Chondrocyte (in vitro differentiated cells): ENCODE measurements at regions not wholly inside any gene's neighbourhood (a gene's known extent, or its start where the extent isn't known, plus 50 kb on each side); places are given as distances from the start of the nearest gene placed in this dataset.
A peak's percentile ranks its signal among the peaks of the same experiment; 100 is the strongest.

Source experiments
- DNase-seq: peaks from one replicate; pipeline ENCODE4 v3.0.0; 2021; ENCODE audit warnings: mixed read lengths, low spot score
- H3K27ac Mint-ChIP-seq: one replicate; pipeline ENCODE4 v1.8.0; 2021; ENCODE audit warnings: mild to moderate bottlenecking, moderate library complexity, mixed read lengths; ENCODE audit not compliant: unreplicated experiment
- H3K27me3 Mint-ChIP-seq: 2 replicates; pipeline ENCODE4 v1.8.0; 2021; ENCODE audit warnings: low read depth, mixed read lengths
- H3K36me3 Mint-ChIP-seq: 2 replicates; pipeline ENCODE4 v1.8.0; 2021; ENCODE audit warnings: low read depth, mixed read lengths
- H3K4me1 Mint-ChIP-seq: 2 replicates; pipeline ENCODE4 v1.8.0; 2021; ENCODE audit warnings: low read depth, mild to moderate bottlenecking, mixed read lengths
- H3K4me3 Mint-ChIP-seq: one replicate; pipeline ENCODE4 v1.8.0; 2021; ENCODE audit warnings: mild to moderate bottlenecking, moderate library complexity, mixed read lengths; ENCODE audit not compliant: unreplicated experiment
- H3K9me3 Mint-ChIP-seq: 2 replicates; pipeline ENCODE4 v1.8.0; 2021; ENCODE audit warnings: low read depth, mixed read lengths
- TF ChIP-seq, protein P1 (sequence below): fragments of 200-600 bp; sonication (generic); IDR thresholded peaks from 2 replicates; pipeline ENCODE4 v1.5.0; 2021; ENCODE audit warnings: antibody characterized with exemption, mild to moderate bottlenecking, moderate library complexity

DNA sequence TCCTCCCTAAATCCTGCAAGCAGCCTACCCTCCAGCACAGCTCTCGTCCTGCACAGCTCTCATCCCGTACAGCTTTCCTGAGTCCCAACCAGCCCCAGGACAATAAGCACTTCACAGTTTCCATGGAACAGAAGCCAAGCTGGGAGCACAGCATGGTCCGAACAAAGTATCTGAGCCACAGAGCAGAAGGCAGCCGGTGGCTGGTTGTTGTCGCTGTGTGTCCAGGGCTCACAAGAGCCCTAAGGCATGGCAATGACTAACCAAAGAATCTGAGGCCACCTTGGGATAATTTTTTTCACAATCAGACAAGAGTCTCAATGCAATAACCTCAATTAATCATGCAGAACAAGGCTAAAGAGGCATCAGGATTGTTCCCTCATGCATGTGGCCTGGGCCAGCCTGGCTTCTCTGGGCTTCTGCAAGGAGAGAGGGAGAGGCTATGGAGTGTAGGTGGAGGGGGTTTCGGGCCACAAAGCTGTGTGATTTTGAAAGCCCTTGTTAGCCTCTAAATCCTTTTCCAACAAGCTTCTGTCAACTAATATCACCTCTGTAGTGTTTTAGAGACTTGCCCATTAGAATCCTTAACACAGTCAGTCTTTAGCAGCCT is 323.4 kb downstream of the PIK3R1 start:
- no peaks in the 10 kb centered on the region for H3K9me3 Mint-ChIP-seq
- TF ChIP-seq, protein P1, sequence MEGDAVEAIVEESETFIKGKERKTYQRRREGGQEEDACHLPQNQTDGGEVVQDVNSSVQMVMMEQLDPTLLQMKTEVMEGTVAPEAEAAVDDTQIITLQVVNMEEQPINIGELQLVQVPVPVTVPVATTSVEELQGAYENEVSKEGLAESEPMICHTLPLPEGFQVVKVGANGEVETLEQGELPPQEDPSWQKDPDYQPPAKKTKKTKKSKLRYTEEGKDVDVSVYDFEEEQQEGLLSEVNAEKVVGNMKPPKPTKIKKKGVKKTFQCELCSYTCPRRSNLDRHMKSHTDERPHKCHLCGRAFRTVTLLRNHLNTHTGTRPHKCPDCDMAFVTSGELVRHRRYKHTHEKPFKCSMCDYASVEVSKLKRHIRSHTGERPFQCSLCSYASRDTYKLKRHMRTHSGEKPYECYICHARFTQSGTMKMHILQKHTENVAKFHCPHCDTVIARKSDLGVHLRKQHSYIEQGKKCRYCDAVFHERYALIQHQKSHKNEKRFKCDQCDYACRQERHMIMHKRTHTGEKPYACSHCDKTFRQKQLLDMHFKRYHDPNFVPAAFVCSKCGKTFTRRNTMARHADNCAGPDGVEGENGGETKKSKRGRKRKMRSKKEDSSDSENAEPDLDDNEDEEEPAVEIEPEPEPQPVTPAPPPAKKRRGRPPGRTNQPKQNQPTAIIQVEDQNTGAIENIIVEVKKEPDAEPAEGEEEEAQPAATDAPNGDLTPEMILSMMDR, result no peak
- no peaks in the 10 kb centered on the region for H3K27me3 Mint-ChIP-seq
- no peak for DNase-seq
- H3K36me3 Mint-ChIP-seq, result no peaks in the 10 kb centered on the region
- H3K27ac Mint-ChIP-seq, result no peak overlapping the region
- peaks cover 61% of the 10 kb centered on the region for H3K4me1 Mint-ChIP-seq
- H3K4me3 Mint-ChIP-seq, result no peak overlapping the region

DNA sequence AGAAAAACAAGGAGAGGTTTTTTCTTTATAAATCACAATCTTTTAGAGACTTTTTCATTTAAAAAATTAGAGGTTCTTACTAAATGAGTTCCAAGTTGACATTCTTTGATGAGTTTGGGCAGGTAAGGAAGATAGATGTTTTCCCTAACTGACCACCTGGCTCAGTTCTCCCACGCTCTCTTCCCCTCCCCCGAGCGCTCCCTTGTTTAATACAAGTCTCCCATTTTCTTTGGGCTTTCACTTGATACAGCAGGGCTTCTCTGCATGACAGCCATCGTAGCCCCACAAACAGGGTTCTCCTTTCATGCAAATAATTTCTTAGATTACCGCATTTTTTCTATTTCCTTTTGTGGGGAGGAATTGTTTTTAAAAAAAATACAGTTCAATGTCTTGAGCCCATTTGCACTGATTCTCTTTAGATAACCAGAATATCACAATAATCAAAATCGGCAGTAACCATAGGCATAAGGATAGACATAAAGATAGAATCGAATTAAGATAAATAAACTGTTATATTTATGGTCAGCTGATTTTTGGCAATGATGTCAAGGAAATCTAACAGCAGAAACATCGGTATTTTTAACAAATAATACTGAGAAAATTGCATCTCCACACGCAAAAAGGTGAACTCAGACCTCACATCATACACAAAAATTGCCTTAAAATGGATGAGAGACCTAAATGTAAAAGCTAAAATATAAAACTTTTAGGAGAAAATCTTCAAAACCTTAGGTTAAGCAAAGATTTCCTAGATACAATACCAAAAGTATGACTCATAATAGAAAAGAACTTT is 325.4 kb downstream of the PIK3R1 start:
- Mint-ChIP-seq H3K4me1 (peaks cover 62% of the 10 kb centered on the region), H3K9me3 (no peaks in the 10 kb centered on the region), H3K36me3 (no peaks in the 10 kb centered on the region)

DNA sequence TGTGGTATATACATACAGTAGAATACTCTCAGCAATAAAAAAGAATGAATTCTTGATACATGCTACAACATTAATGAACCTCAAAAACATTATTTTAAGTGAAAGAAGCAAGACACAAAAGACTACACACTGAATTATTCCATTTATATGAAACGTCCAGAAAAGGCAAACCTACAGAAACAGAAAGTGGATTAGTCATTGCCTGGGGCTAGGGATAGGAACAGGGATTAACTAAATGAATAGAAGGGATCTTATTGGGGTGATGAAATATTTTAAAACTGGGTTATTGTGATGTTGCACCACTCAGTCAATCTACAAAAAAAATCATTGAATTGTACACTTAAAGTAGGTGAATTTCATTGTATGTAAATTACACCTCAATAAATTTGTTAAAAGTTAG is 326.7 kb downstream of the PIK3R1 start:
- no peak overlapping the region for H3K4me3 Mint-ChIP-seq
- H3K36me3 Mint-ChIP-seq, result no peaks in the 10 kb centered on the region
- H3K4me1 Mint-ChIP-seq, result peaks cover 63% of the 10 kb centered on the region
- TF ChIP-seq, protein P1, result no peak
- no peaks in the 10 kb centered on the region for H3K9me3 Mint-ChIP-seq
- no peak overlapping the region for H3K27ac Mint-ChIP-seq
- no peak for DNase-seq
- H3K27me3 Mint-ChIP-seq, result no peaks in the 10 kb centered on the region

More for the DNA sequence above, 325.4 kb downstream of the PIK3R1 start:
- Mint-ChIP-seq H3K27me3 (no peaks in the 10 kb centered on the region), H3K27ac (no peak overlapping the region), H3K4me3 (no peak overlapping the region)
- TF ChIP-seq, protein P1, result no peak
- no peak for DNase-seq

DNA sequence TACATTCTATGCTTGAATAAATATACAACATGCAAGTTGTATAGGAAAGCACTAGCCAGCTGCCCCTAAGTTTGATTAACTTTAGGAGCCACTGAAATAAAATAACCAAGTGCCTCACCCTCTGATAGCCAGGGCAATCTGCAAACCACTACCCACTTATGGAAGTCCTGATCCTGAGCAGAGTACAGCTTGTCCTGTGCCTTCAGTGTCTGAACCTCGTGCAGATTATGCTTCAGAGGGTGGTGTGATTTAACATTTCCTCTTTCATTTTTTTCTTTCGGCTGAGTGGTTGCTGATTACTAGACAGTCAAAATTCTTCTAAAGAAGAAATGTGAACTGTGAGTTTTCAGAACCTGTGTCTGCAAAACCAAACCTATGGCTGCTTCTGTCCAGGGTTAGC is 327.7 kb downstream of the PIK3R1 start:
- peak overlapping the region; percentile 68 for H3K27ac Mint-ChIP-seq
- peaks cover 2% of the 10 kb centered on the region for H3K9me3 Mint-ChIP-seq
- H3K4me3 Mint-ChIP-seq, result no peak overlapping the region

DNA sequence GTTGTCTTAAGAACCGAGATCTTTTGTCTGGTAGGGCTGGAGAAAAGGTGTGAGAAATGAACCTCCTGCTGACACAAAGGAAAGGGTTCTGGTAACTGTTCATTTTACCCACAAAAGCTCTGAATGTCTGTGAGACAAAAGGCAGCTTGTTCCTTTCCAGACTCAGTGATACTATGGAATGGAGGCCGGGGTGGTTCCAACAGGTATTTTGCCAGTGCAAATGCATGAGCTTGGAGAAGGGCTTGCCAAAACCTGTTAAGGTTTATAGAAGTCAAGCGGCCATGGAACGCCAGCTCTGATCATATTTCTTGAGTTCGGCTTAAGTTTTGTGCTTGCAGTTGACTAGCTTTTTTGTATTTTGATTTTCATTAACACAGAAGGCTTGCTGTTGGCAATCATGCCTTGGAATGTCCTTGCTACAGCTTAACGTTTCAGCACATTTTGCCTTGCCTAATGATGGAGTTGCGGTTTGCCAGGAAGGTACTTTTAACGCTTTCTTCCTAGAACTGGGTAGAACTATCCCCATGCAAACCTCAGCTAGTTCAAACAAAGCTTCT is 328.6 kb downstream of the PIK3R1 start:
- TF ChIP-seq, protein P1, result no peak
- peaks cover 77% of the 10 kb centered on the region for H3K4me1 Mint-ChIP-seq
- no peaks in the 10 kb centered on the region for H3K36me3 Mint-ChIP-seq
- H3K4me3 Mint-ChIP-seq, result no peak overlapping the region
- DNase-seq, result no peak
- H3K9me3 Mint-ChIP-seq, result peaks cover 2% of the 10 kb centered on the region
- no peaks in the 10 kb centered on the region for H3K27me3 Mint-ChIP-seq
- H3K27ac Mint-ChIP-seq, result no peak overlapping the region

More for the DNA sequence above, 327.7 kb downstream of the PIK3R1 start:
- TF ChIP-seq, protein P1, result no peak
- peaks cover 69% of the 10 kb centered on the region for H3K4me1 Mint-ChIP-seq
- DNase-seq, result no peak
- H3K36me3 Mint-ChIP-seq, result no peaks in the 10 kb centered on the region
- H3K27me3 Mint-ChIP-seq, result no peaks in the 10 kb centered on the region
